ENCODE measurements at regions not wholly inside any gene's neighbourhood (a gene's known extent, or its start where the extent isn't known, plus 50 kb on each side); places are given as distances from the start of the nearest gene placed in this dataset.

DNA sequence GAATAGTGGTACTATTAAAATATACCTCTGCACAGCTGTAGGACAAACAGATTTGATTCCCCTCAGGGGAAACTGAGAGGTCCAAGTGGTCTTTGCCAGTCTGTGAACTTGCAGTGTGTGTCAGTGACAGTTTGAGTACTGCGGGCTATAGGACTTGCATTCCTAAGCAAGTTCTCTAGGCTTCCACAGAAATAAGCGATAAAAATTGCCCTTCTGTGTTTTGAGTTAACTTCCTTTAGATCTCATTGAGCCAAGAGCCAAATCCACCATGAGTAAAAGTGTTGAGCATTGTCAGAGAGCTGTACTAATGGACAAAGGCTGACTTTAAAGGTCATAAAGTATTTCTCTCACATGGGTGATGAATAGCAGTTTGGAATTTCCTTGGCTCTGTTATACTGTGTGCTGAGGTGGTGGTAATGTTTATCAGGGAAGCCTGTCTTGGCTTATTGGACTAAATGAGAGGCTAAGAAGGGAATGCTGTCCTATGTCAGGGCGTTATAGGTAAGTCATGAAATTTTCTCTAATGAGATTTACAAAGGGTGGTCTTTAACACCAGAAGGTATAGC is 122.6 kb upstream of the MAP3K7 start:
- Histone ChIP-seq H3K36me3 (ENCODE audit: control insufficient read depth in 1 of 2, insufficient read depth in 2 of 2, low read length in 2 of 2) (no peaks in the 10 kb centered on the region), H3K9me3 (ENCODE audit: control insufficient read depth in 1 of 2, low read length in 2 of 2) (no peaks in the 10 kb centered on the region), H3K27ac (ENCODE audit: low read depth, low read length) (no peak overlapping the region), H3K9ac (ENCODE audit: low read depth in 1 of 2, low read length in 2 of 2) (no peak overlapping the region), H3K4me1 (ENCODE audit: control insufficient read depth in 1 of 2, insufficient read depth in 2 of 2, low read length in 2 of 2) (peaks cover 0 to 8% of the 10 kb centered on the region in 2 donors), H3K27me3 (ENCODE audit: control insufficient read depth in 1 of 2, insufficient read depth in 2 of 2, low read length in 2 of 2) (no peaks in the 10 kb centered on the region), H3K4me3 (ENCODE audit: low read depth in 1 of 2, low read length in 2 of 2) (no peak overlapping the region)

DNA sequence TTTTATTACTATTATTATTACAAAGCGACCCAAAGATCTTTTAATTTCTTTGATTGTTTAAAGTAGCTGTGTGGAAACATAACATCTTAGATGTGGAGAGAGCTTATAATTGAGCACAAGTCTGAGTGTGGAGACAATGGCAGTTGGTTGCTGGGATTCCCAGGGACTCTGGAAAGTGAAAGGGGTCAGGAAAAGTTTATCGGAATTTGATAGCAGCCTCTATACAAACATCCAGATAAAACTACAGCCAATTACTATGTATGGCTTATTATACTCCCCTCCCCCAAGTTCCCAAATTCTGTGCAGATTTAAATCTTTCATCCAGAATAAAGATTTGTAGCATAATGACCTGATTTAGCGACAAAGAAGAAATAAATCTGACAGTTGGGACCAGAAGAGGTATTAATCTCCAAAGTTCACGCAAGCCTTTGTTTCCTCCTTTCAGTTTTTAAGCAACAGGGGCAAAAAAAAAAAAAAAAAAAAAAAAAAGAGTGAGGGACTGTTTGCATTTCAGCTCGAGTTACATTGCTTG is 121.4 kb upstream of the MAP3K7 start:
- Histone ChIP-seq H3K9me3 (ENCODE audit: control insufficient read depth in 1 of 2, low read length in 2 of 2) (no peaks in the 10 kb centered on the region), H3K4me3 (ENCODE audit: low read depth in 1 of 2, low read length in 2 of 2) (no peak overlapping the region), H3K9ac (ENCODE audit: low read depth in 1 of 2, low read length in 2 of 2) (no peak overlapping the region), H3K36me3 (ENCODE audit: control insufficient read depth in 1 of 2, insufficient read depth in 2 of 2, low read length in 2 of 2) (no peaks in the 10 kb centered on the region), H3K4me1 (ENCODE audit: control insufficient read depth in 1 of 2, insufficient read depth in 2 of 2, low read length in 2 of 2) (peaks cover 0 to 8% of the 10 kb centered on the region in 2 donors), H3K27ac (ENCODE audit: low read depth, low read length) (no peak overlapping the region), H3K27me3 (ENCODE audit: control insufficient read depth in 1 of 2, insufficient read depth in 2 of 2, low read length in 2 of 2) (no peaks in the 10 kb centered on the region)

DNA sequence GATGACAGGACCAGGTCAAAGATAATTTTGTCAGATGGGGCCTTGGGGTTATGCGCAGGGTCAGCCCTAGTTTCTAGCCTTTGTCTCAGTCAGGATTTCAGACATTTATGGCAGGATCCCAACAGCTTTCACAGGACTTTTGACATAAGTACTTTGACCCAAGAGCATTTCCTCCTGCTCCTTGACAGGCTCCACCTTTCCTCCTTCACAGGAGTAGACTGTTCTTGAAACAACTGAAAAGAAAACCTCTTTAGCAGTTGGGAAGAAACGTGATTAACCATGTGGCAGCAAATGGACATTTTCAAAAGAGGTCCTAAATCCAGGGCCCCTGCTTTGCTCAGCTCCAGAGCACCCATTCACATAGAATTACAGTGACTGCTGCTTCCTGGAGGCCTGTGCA is 120.4 kb upstream of the MAP3K7 start:
- Histone ChIP-seq H3K27ac (ENCODE audit: low read depth, low read length) (no peak overlapping the region), H3K4me1 (ENCODE audit: control insufficient read depth in 1 of 2, insufficient read depth in 2 of 2, low read length in 2 of 2) (peaks cover 0 to 8% of the 10 kb centered on the region in 2 donors), H3K9me3 (ENCODE audit: control insufficient read depth in 1 of 2, low read length in 2 of 2) (no peaks in the 10 kb centered on the region), H3K36me3 (ENCODE audit: control insufficient read depth in 1 of 2, insufficient read depth in 2 of 2, low read length in 2 of 2) (no peaks in the 10 kb centered on the region), H3K27me3 (ENCODE audit: control insufficient read depth in 1 of 2, insufficient read depth in 2 of 2, low read length in 2 of 2) (no peaks in the 10 kb centered on the region), H3K9ac (ENCODE audit: low read depth in 1 of 2, low read length in 2 of 2) (no peak overlapping the region), H3K4me3 (ENCODE audit: low read depth in 1 of 2, low read length in 2 of 2) (no peak overlapping the region)

DNA sequence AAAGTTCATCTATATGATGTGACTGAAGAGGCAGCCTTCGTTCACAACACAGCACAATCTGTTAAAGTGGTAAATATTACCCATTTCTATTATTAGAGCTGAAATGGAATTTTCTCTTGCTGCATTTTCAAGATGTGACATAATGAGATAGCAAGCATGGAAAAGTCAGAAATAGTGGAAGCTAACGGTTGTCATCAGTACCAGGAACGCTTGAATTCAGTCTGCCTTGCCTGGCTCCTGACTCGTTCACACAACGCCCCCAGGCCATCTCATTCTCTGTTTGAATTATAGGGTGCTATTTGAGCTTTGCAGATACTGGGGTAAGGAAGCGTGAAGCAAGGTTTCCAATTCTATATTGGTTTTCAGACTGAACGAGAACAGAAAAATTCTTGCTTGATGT is 116.5 kb upstream of the MAP3K7 start:
- no peaks in the 10 kb centered on the region for H3K27me3 ChIP-seq (ENCODE audit: control insufficient read depth in 1 of 2, insufficient read depth in 2 of 2, low read length in 2 of 2)
- H3K36me3 ChIP-seq (ENCODE audit: control insufficient read depth in 1 of 2, insufficient read depth in 2 of 2, low read length in 2 of 2) = no peaks in the 10 kb centered on the region
- H3K27ac ChIP-seq (ENCODE audit: low read depth, low read length) = no peak overlapping the region
- H3K4me1 ChIP-seq (ENCODE audit: control insufficient read depth in 1 of 2, insufficient read depth in 2 of 2, low read length in 2 of 2) = peaks cover 0 to 8% of the 10 kb centered on the region in 2 donors
- no peak overlapping the region for H3K4me3 ChIP-seq (ENCODE audit: low read depth in 1 of 2, low read length in 2 of 2)
- no peaks in the 10 kb centered on the region for H3K9me3 ChIP-seq (ENCODE audit: control insufficient read depth in 1 of 2, low read length in 2 of 2)
- no peak overlapping the region for H3K9ac ChIP-seq (ENCODE audit: low read depth in 1 of 2, low read length in 2 of 2)

DNA sequence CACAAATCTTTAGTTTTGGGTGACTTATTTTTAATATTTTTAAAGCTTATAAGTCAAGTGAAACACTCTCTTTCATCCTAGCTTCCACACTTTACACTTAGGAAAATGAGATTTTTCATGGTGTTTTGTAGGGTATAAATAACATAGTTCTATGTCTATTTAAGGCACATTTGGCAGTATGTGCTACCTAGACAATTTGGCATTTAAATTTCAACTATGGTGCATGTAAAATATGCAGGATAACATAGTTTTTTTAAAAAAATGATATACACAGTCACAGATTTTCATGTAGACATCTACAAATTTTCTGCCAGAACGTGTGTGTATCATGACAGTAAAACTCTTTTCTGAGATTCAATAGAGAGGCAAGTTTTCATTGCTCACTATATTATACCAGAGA is 115.1 kb upstream of the MAP3K7 start:
- no peaks in the 10 kb centered on the region for H3K9me3 ChIP-seq (ENCODE audit: control insufficient read depth in 1 of 2, low read length in 2 of 2)
- H3K36me3 ChIP-seq (ENCODE audit: control insufficient read depth in 1 of 2, insufficient read depth in 2 of 2, low read length in 2 of 2) = no peaks in the 10 kb centered on the region
- H3K4me1 ChIP-seq (ENCODE audit: control insufficient read depth in 1 of 2, insufficient read depth in 2 of 2, low read length in 2 of 2) = peaks cover 0 to 4% of the 10 kb centered on the region in 2 donors
- no peak overlapping the region for H3K27ac ChIP-seq (ENCODE audit: low read depth, low read length)
- no peak overlapping the region for H3K9ac ChIP-seq (ENCODE audit: low read depth in 1 of 2, low read length in 2 of 2)
- H3K27me3 ChIP-seq (ENCODE audit: control insufficient read depth in 1 of 2, insufficient read depth in 2 of 2, low read length in 2 of 2) = no peaks in the 10 kb centered on the region
- no peak overlapping the region for H3K4me3 ChIP-seq (ENCODE audit: low read depth in 1 of 2, low read length in 2 of 2)

DNA sequence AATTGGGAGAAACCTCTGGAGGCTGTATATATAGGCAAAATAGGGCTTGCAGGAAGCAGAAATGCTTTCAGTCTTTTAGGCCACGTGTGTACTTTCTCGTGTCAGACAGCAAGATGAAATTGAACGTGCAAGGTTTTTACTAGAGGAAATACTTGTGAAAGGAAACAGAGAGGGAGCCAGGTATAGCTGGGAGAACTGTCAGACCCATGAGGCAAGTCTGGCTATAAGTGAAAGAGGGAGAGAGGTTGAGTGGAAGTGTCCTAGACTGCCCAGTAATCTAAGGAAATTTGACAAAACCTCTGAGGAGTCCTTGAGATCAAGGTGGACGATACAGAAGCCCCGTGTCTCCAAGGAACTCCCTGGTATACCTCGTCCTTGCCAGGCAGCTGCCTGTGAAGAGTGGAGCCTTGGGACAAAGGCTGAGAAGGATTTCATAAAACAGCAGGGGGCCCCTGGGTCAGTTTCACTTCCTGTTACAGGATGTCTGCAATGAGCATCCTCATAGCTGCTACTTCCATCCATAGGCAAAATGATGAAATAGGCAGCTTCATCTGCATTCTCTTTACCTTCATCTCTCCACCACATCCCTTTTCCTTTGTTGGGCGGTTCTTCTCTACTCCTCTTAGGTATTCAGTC is 114.4 kb upstream of the MAP3K7 start:
- no peak overlapping the region for H3K9ac ChIP-seq (ENCODE audit: low read depth in 1 of 2, low read length in 2 of 2)
- no peaks in the 10 kb centered on the region for H3K9me3 ChIP-seq (ENCODE audit: control insufficient read depth in 1 of 2, low read length in 2 of 2)
- no peak overlapping the region for H3K4me3 ChIP-seq (ENCODE audit: low read depth in 1 of 2, low read length in 2 of 2)
- H3K27ac ChIP-seq (ENCODE audit: low read depth, low read length) = no peak overlapping the region
- H3K27me3 ChIP-seq (ENCODE audit: control insufficient read depth in 1 of 2, insufficient read depth in 2 of 2, low read length in 2 of 2) = no peaks in the 10 kb centered on the region
- no peaks in the 10 kb centered on the region for H3K36me3 ChIP-seq (ENCODE audit: control insufficient read depth in 1 of 2, insufficient read depth in 2 of 2, low read length in 2 of 2)
- H3K4me1 ChIP-seq (ENCODE audit: control insufficient read depth in 1 of 2, insufficient read depth in 2 of 2, low read length in 2 of 2) = no peaks in the 10 kb centered on the region

DNA sequence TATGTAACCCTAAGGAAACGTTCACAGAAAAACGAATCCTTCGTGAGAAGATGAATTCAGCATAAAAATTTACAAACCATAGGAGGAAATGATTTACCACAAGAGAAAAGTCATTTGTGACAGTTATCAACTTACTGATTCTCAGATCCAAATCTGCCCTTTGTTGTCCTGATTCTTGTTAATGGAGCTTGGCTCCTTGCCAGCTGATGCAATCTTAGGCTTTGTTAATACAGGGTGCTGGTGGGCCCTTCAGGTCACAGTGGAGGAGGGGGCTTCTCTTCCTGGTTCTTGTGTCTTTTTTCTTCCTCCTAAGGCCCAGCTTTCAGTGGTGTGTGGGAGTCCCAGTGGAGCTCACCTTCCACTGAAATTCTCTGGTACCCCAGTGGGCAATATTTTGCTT is 108.4 kb upstream of the MAP3K7 start:
- Histone ChIP-seq H3K27me3 (ENCODE audit: control insufficient read depth in 1 of 2, insufficient read depth in 2 of 2, low read length in 2 of 2) (no peaks in the 10 kb centered on the region), H3K4me1 (ENCODE audit: control insufficient read depth in 1 of 2, insufficient read depth in 2 of 2, low read length in 2 of 2) (no peaks in the 10 kb centered on the region), H3K27ac (ENCODE audit: low read depth, low read length) (no peak overlapping the region), H3K36me3 (ENCODE audit: control insufficient read depth in 1 of 2, insufficient read depth in 2 of 2, low read length in 2 of 2) (no peaks in the 10 kb centered on the region), H3K4me3 (ENCODE audit: low read depth in 1 of 2, low read length in 2 of 2) (no peak overlapping the region), H3K9ac (ENCODE audit: low read depth in 1 of 2, low read length in 2 of 2) (no peak overlapping the region), H3K9me3 (ENCODE audit: control insufficient read depth in 1 of 2, low read length in 2 of 2) (no peaks in the 10 kb centered on the region)

DNA sequence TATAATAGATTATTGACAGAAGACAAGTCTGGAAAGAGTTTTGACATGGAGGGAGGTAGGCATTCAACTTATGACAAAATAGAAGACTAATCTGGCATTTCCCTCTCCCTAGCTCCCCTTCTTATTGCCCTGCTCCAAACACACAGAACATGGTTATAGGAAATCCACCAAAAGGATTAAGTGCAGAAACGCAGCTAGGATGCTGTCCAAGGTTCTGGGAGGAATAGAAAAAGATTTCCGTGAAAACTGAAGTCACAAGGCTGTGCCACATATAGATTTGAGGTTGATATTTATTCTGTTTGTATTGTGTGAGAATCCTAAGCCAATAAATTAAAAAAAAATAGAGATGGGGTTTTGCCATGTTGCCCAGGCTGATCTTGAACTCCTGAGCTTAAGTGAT is 107.9 kb upstream of the MAP3K7 start:
- no peak overlapping the region for H3K4me3 ChIP-seq (ENCODE audit: low read depth in 1 of 2, low read length in 2 of 2)
- no peaks in the 10 kb centered on the region for H3K27me3 ChIP-seq (ENCODE audit: control insufficient read depth in 1 of 2, insufficient read depth in 2 of 2, low read length in 2 of 2)
- no peaks in the 10 kb centered on the region for H3K4me1 ChIP-seq (ENCODE audit: control insufficient read depth in 1 of 2, insufficient read depth in 2 of 2, low read length in 2 of 2)
- H3K9ac ChIP-seq (ENCODE audit: low read depth in 1 of 2, low read length in 2 of 2) = no peak overlapping the region
- no peak overlapping the region for H3K27ac ChIP-seq (ENCODE audit: low read depth, low read length)
- no peaks in the 10 kb centered on the region for H3K36me3 ChIP-seq (ENCODE audit: control insufficient read depth in 1 of 2, insufficient read depth in 2 of 2, low read length in 2 of 2)
- H3K9me3 ChIP-seq (ENCODE audit: control insufficient read depth in 1 of 2, low read length in 2 of 2) = no peaks in the 10 kb centered on the region

DNA sequence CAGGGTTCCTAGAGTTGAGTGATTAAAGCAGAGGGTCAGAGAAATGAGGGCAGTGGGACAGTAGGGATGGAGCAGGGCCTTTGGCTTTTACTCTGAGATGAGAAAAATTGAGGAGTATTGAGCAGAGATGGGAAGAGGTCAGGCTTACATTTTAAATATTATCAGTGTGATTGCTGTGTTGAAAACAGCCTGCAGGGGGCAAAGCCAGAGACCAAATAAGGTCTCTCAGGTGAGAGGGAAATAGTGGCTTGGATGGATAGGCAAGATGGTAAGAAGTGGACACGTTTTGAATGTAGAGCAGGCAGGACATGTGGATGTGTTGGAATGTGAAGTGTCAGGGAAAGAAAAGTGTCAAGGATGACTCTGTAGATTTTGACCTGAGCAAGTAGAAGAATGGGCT is 105.0 kb upstream of the MAP3K7 start:
- Histone ChIP-seq H3K27me3 (ENCODE audit: control insufficient read depth in 1 of 2, insufficient read depth in 2 of 2, low read length in 2 of 2) (no peaks in the 10 kb centered on the region), H3K4me3 (ENCODE audit: low read depth in 1 of 2, low read length in 2 of 2) (no peak overlapping the region), H3K36me3 (ENCODE audit: control insufficient read depth in 1 of 2, insufficient read depth in 2 of 2, low read length in 2 of 2) (no peaks in the 10 kb centered on the region), H3K4me1 (ENCODE audit: control insufficient read depth in 1 of 2, insufficient read depth in 2 of 2, low read length in 2 of 2) (no peaks in the 10 kb centered on the region), H3K27ac (ENCODE audit: low read depth, low read length) (no peak overlapping the region), H3K9me3 (ENCODE audit: control insufficient read depth in 1 of 2, low read length in 2 of 2) (no peaks in the 10 kb centered on the region), H3K9ac (ENCODE audit: low read depth in 1 of 2, low read length in 2 of 2) (no peak overlapping the region)

DNA sequence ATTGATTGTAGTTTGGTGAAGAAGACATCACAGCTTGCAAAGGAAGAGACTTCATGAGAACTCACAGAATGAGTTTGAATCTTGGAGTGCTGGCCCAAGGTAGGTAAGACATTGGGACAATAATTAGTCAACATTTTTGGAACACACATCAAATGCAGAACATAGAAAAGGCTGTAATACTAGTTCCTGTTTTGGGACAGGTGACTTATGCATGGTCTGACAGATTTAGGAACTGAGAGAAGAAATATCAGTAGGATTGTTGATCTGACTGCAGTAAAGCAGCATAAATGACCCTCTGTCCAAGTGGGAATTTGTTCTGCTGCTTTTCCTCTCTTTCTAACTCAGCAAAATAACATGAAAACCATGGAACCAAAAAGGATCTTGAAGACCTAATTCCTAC is 102.3 kb upstream of the MAP3K7 start:
- Histone ChIP-seq H3K36me3 (ENCODE audit: control insufficient read depth in 1 of 2, insufficient read depth in 2 of 2, low read length in 2 of 2) (no peaks in the 10 kb centered on the region), H3K9ac (ENCODE audit: low read depth in 1 of 2, low read length in 2 of 2) (no peak overlapping the region), H3K27me3 (ENCODE audit: control insufficient read depth in 1 of 2, insufficient read depth in 2 of 2, low read length in 2 of 2) (no peaks in the 10 kb centered on the region), H3K4me1 (ENCODE audit: control insufficient read depth in 1 of 2, insufficient read depth in 2 of 2, low read length in 2 of 2) (no peaks in the 10 kb centered on the region), H3K4me3 (ENCODE audit: low read depth in 1 of 2, low read length in 2 of 2) (no peak overlapping the region), H3K27ac (ENCODE audit: low read depth, low read length) (no peak overlapping the region), H3K9me3 (ENCODE audit: control insufficient read depth in 1 of 2, low read length in 2 of 2) (no peaks in the 10 kb centered on the region)
